CD14-positive monocyte (primary cell): ENCODE measurements at regions not wholly inside any gene's neighbourhood (a gene's known extent, or its start where the extent isn't known, plus 50 kb on each side); places are given as distances from the start of the nearest gene placed in this dataset.

Experiments used
- DNase-seq, 3 donors: peaks; one replicate each; pipeline ENCODE4 v3.0.0-alpha.2; 2011 to 2022
- H2AFZ ChIP-seq: 2 replicates; pipeline ENCODE4 v1.6.0; 2012; ENCODE audit warnings: mild to moderate bottlenecking, low read depth, low read length, inconsistent platforms; ENCODE audit not compliant: insufficient read depth, poor library complexity, severe bottlenecking
- H3K27ac ChIP-seq, 2 donors: 1 replicate in 1 of 2; 2 replicates in 1 of 2; pipeline ENCODE4 v1.5.1; 2012 to 2013; ENCODE audit warnings: low read length in 2 of 2, control low read depth in 1 of 2, inconsistent platforms in 1 of 2, low read depth in 1 of 2, mild to moderate bottlenecking in 1 of 2
- H3K27me3 ChIP-seq, 2 donors: one replicate each; pipeline versions ENCODE4 v1.6.0 to v1.6.1; 2011 to 2013; ENCODE audit warnings: low read length in 2 of 2; ENCODE audit not compliant: control insufficient read depth in 2 of 2, insufficient read depth in 2 of 2
- H3K36me3 ChIP-seq, 2 donors: replicated peaks in 1 of 2; 1 replicate in 1 of 2; 2 replicates in 1 of 2; pipeline versions ENCODE4 v1.5.1 to v1.6.1; 2012 to 2013; ENCODE audit warnings: low read length in 2 of 2, control low read depth in 1 of 2, inconsistent platforms in 1 of 2, mild to moderate bottlenecking in 1 of 2; ENCODE audit not compliant: insufficient read depth in 2 of 2, control insufficient read depth in 1 of 2
- H3K4me1 ChIP-seq, 2 donors: 1 replicate in 1 of 2; 2 replicates in 1 of 2; pipeline versions ENCODE4 v1.5.1 to v1.6.1; 2012 to 2013; ENCODE audit warnings: low read length in 2 of 2, control low read depth in 1 of 2, inconsistent platforms in 1 of 2, mild to moderate bottlenecking in 1 of 2, moderate library complexity in 1 of 2; ENCODE audit not compliant: insufficient read depth in 2 of 2, control insufficient read depth in 1 of 2
- H3K4me2 ChIP-seq: replicated peaks from 2 replicates; pipeline ENCODE3; 2012; ENCODE audit warnings: low read length, moderate library complexity, mild to moderate bottlenecking; ENCODE audit not compliant: poor library complexity, severe bottlenecking; ENCODE audit errors: extremely low read depth
- H3K4me3 ChIP-seq, 3 experiments: fragments of 200-600 bp in 1 of 3; sonication (generic) in 1 of 3; replicated peaks in 1 of 3; 1 replicate in 2 of 3; 2 replicates in 1 of 3; pipeline ENCODE4 v1.5.1; 2011 to 2013; ENCODE audit warnings: low read length in 3 of 3, mild to moderate bottlenecking in 3 of 3, control low read depth in 2 of 3, low read depth in 2 of 3, inconsistent platforms in 1 of 3, moderate library complexity in 1 of 3
- H3K79me2 ChIP-seq: 2 replicates; pipeline ENCODE4 v1.6.0; 2012; ENCODE audit warnings: mild to moderate bottlenecking, control low read depth, inconsistent platforms, low read length, moderate library complexity; ENCODE audit not compliant: insufficient read depth
- H3K9ac ChIP-seq: 2 replicates; pipeline ENCODE4 v1.6.0; 2017; ENCODE audit warnings: low read length, mild to moderate bottlenecking; ENCODE audit not compliant: insufficient read depth, poor library complexity, severe bottlenecking
- H3K9me3 ChIP-seq, 2 donors: replicated peaks in 1 of 2; 1 replicate in 1 of 2; 2 replicates in 1 of 2; pipeline versions ENCODE4 v1.5.1 to v1.6.1; 2012 to 2013; ENCODE audit warnings: low read length in 2 of 2, control low read depth in 1 of 2; ENCODE audit not compliant: control insufficient read depth in 1 of 2, insufficient read depth in 1 of 2
- H4K20me1 ChIP-seq: 2 replicates; pipeline ENCODE4 v1.6.0; 2012; ENCODE audit warnings: mild to moderate bottlenecking, low read length, control low read depth, moderate library complexity; ENCODE audit not compliant: insufficient read depth
- H3K27ac Mint-ChIP-seq, 7 donors: one replicate each; pipeline ENCODE4 v1.8.0; 2020; ENCODE audit warnings: mild to moderate bottlenecking in 7 of 7, mixed read lengths in 7 of 7, moderate library complexity in 6 of 7, inconsistent platforms in 2 of 7
- H3K27me3 Mint-ChIP-seq, 3 donors: one replicate each; pipeline ENCODE4 v1.8.0; 2021 to 2022; ENCODE audit warnings: low read depth in 3 of 3, mild to moderate bottlenecking in 3 of 3, mixed read lengths in 3 of 3, moderate library complexity in 3 of 3, inconsistent platforms in 1 of 3
- H3K36me3 Mint-ChIP-seq, 2 donors: one replicate each; pipeline ENCODE4 v1.8.0; 2020; ENCODE audit warnings: mixed read lengths in 2 of 2, inconsistent platforms in 1 of 2, mild to moderate bottlenecking in 1 of 2
- H3K4me1 Mint-ChIP-seq: one replicate; pipeline ENCODE4 v1.8.0; 2020; ENCODE audit warnings: mild to moderate bottlenecking, mixed read lengths
- H3K4me3 Mint-ChIP-seq, 2 donors: one replicate each; pipeline ENCODE4 v1.8.0; 2020; ENCODE audit warnings: mild to moderate bottlenecking in 2 of 2, mixed read lengths in 2 of 2, moderate library complexity in 1 of 2
- H3K9me3 Mint-ChIP-seq, 7 donors: one replicate each; pipeline ENCODE4 v1.8.0; 2020 to 2022; ENCODE audit warnings: mixed read lengths in 7 of 7, mild to moderate bottlenecking in 6 of 7, moderate library complexity in 6 of 7, inconsistent platforms in 2 of 7
- WGBS: methylation state at CpG from one replicate; pipeline ENCODE4 v1.1.5; 2013; ENCODE audit warnings: missing lambda C conversion rate; ENCODE audit not compliant: insufficient coverage; 5-methylcytosine and 5-hydroxymethylcytosine counted together
- intact Hi-C, 2 donors: fragments of 100-400 bp; cut with micrococcal nuclease; formaldehyde crosslinking; loops; one replicate each; pipeline versions ENCODE4 v1.15.0 to v1.15.1; 2023
- TF ChIP-seq, protein P1 (sequence below): fragments of 200-600 bp; IDR thresholded peaks from one replicate; pipeline ENCODE4 v1.8.0; 2022; ENCODE audit warnings: antibody characterized with exemption, mild to moderate bottlenecking

GRCh38 chr3:158991146-158991705, 189.4 kb downstream of the MFSD1 start:
- TF ChIP-seq, protein P1, sequence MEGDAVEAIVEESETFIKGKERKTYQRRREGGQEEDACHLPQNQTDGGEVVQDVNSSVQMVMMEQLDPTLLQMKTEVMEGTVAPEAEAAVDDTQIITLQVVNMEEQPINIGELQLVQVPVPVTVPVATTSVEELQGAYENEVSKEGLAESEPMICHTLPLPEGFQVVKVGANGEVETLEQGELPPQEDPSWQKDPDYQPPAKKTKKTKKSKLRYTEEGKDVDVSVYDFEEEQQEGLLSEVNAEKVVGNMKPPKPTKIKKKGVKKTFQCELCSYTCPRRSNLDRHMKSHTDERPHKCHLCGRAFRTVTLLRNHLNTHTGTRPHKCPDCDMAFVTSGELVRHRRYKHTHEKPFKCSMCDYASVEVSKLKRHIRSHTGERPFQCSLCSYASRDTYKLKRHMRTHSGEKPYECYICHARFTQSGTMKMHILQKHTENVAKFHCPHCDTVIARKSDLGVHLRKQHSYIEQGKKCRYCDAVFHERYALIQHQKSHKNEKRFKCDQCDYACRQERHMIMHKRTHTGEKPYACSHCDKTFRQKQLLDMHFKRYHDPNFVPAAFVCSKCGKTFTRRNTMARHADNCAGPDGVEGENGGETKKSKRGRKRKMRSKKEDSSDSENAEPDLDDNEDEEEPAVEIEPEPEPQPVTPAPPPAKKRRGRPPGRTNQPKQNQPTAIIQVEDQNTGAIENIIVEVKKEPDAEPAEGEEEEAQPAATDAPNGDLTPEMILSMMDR: no peak
- DNase-seq: no peak
- no peak overlapping the region for H3K4me3 ChIP-seq

DNA sequence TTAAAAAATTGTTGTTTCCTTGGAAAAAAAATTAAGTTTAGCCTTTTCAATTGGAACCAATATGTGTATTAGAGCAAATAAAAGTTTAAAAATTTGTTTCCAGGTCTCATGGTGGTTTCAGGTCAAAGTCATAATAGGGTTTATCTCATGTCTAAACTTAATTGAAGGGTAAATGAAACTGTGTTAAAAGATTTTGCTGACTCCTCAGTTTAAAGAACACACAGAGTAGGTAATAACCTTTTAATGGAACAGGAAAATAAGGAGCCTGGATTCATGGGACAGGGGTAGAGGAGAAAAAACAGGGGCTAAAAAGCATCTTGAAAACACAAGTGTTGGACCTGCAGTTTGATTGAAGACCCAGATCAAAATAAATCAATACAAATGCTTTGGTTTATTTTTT, 190.6 kb downstream of the MFSD1 start:
- Histone ChIP-seq H3K4me1 (no peaks in the 10 kb centered on the region), H3K4me3 (no peak overlapping the region), H4K20me1 (no peaks in the 10 kb centered on the region), H3K4me2 (no peak overlapping the region), H3K36me3 (no peaks in the 10 kb centered on the region), H3K27ac (no peak overlapping the region), H3K9me3 (peaks cover 0 to 11% of the 10 kb centered on the region in 2 donors), H3K27me3 (no peaks in the 10 kb centered on the region), H2AFZ (no peak overlapping the region), H3K9ac (no peak overlapping the region), H3K79me2 (no peaks in the 10 kb centered on the region)
- H3K4me3 Mint-ChIP-seq: no peak overlapping the region
- no peaks in the 10 kb centered on the region for H3K36me3 Mint-ChIP-seq
- no peaks in the 10 kb centered on the region for H3K4me1 Mint-ChIP-seq
- no peak overlapping the region for H3K27ac Mint-ChIP-seq
- intact Hi-C loops: no loop called here
- TF ChIP-seq, protein P1: no peak
- peaks cover 2 to 16% (median 7%) of the 10 kb centered on the region in 7 donors for H3K9me3 Mint-ChIP-seq
- no peak for DNase-seq
- H3K27me3 Mint-ChIP-seq: no peaks in the 10 kb centered on the region

More at GRCh38 chr3:158991146-158991705, 189.4 kb downstream of the MFSD1 start:
- Histone ChIP-seq H3K27me3 (no peaks in the 10 kb centered on the region), H3K27ac (no peak overlapping the region), H3K4me1 (no peaks in the 10 kb centered on the region), H3K4me2 (no peak overlapping the region), H2AFZ (no peak overlapping the region), H3K79me2 (no peaks in the 10 kb centered on the region), H4K20me1 (no peaks in the 10 kb centered on the region), H3K36me3 (no peaks in the 10 kb centered on the region), H3K9me3 (peaks cover 0 to 11% of the 10 kb centered on the region in 2 donors), H3K9ac (no peak overlapping the region)
- Mint-ChIP-seq H3K4me3 (no peak overlapping the region), H3K36me3 (no peaks in the 10 kb centered on the region), H3K9me3 (peaks cover 4 to 16% (median 10%) of the 10 kb centered on the region in 7 donors), H3K27ac (no peak overlapping the region), H3K4me1 (no peaks in the 10 kb centered on the region), H3K27me3 (no peaks in the 10 kb centered on the region)
- intact Hi-C loops: no loop called here
- WGBS: 0% methylated on average over 1 of the region's 6 CpGs
